Panc1 (cell line): ENCODE measurements at regions not wholly inside any gene's neighbourhood (a gene's known extent, or its start where the extent isn't known, plus 50 kb on each side); places are given as distances from the start of the nearest gene placed in this dataset.

Experiments used
- POLR2AphosphoS5 ChIP-seq: IDR thresholded peaks from 2 replicates; pipeline ENCODE4 v1.6.1; 2012; ENCODE audit warnings: mild to moderate bottlenecking, low read depth, low read length, moderate library complexity
- SIN3A ChIP-seq: IDR thresholded peaks from 2 replicates; pipeline ENCODE4 v1.6.1; 2012; ENCODE audit warnings: low read depth, mild to moderate bottlenecking, low read length, moderate library complexity, borderline replicate concordance; ENCODE audit not compliant: insufficient read depth

- no peak for TF ChIP-seq POLR2AphosphoS5
- no peak for TF ChIP-seq SIN3A
Measured at GRCh38 chr10:121263431-121263783, 334.8 kb downstream of the FGFR2 start.
